ENCODE measurements at regions not wholly inside any gene's neighbourhood (a gene's known extent, or its start where the extent isn't known, plus 50 kb on each side); places are given as distances from the start of the nearest gene placed in this dataset.

- in situ Hi-C loops (cut with HindIII; ENCODE audit: low pct_ligation_motif_present, low sequenced_read_pairs) = no loop called here
- no peak for TF ChIP-seq CTCF (IDR thresholded peaks at IDR 0.05; ENCODE audit: low read depth, low read length, missing control alignments)
- Histone ChIP-seq H3K4me3 (ENCODE audit: low read depth, low read length) (no peak overlapping the region), H3K27ac (no peak overlapping the region), H3K36me3 (replicated peaks) (no peaks in the 10 kb centered on the region), H3K27me3 (replicated peaks) (no peaks in the 10 kb centered on the region)
- DNase-seq = no peak
Observed at GRCh38 chr1:29805896-29806160, 569.5 kb downstream of the PTPRU start.

GRCh38 chr1:29805122-29805895, 569.0 kb downstream of the PTPRU start:
- in situ Hi-C loops (cut with HindIII; ENCODE audit: low pct_ligation_motif_present, low sequenced_read_pairs) = no loop called here
- Histone ChIP-seq H3K36me3 (replicated peaks) (no peaks in the 10 kb centered on the region), H3K4me3 (ENCODE audit: low read depth, low read length) (no peak overlapping the region), H3K27me3 (replicated peaks) (no peaks in the 10 kb centered on the region), H3K27ac (no peak overlapping the region)
- TF ChIP-seq CTCF (IDR thresholded peaks at IDR 0.05; ENCODE audit: low read depth, low read length, missing control alignments) = no peak
- no peak for DNase-seq

DNA sequence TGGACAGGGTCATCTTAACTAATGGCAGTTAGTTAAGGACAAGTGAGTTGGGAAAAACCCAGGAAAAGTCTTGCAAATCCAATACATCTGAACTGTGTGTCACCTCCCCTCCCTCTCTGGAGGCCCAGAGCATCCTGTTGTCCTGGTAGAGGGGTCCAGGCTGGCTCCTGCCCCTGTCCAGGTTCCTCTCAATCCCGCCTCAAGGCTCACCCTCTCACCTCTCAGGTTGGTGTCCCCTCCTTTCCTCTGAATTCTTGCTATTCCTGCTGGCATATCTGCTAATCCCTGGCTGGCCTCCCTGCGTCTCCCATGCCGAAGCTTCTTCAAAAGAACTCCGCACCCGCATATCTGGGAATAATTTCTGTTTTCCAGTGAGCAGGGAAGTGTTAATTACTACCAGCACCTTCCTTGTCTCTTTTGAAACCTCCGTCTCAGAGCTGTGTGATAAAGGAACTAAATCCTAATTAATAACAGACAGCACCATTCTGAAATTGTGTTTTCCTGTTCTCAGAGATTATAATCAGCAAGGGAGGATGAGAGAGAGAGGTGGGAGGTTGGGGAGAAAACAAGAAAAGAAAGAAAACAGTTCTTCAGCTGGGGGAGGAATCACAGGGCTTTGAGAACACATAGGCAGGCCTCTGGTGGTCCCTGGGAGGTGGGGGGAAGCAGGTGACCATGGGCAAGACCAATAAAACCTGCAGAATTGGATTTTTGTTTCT, 568.0 kb downstream of the PTPRU start:
- DNase-seq = no peak
- Histone ChIP-seq H3K27ac (no peak overlapping the region), H3K27me3 (replicated peaks) (no peaks in the 10 kb centered on the region), H3K4me3 (ENCODE audit: low read depth, low read length) (no peak overlapping the region), H3K36me3 (replicated peaks) (no peaks in the 10 kb centered on the region)
- in situ Hi-C loops (cut with HindIII; ENCODE audit: low pct_ligation_motif_present, low sequenced_read_pairs) = no loop called here
- no peak for TF ChIP-seq CTCF (IDR thresholded peaks at IDR 0.05; ENCODE audit: low read depth, low read length, missing control alignments)

- no peak overlapping the region for H3K27ac ChIP-seq
- DNase-seq = no peak
- H3K4me3 ChIP-seq (ENCODE audit: low read depth, low read length) = no peak overlapping the region
- H3K36me3 ChIP-seq (replicated peaks) = no peaks in the 10 kb centered on the region
- in situ Hi-C loops (cut with HindIII; ENCODE audit: low pct_ligation_motif_present, low sequenced_read_pairs) = no loop called here
- no peak for TF ChIP-seq CTCF (IDR thresholded peaks at IDR 0.05; ENCODE audit: low read depth, low read length, missing control alignments)
- H3K27me3 ChIP-seq (replicated peaks) = no peaks in the 10 kb centered on the region
Observed at GRCh38 chr1:29803486-29803885, 567.2 kb downstream of the PTPRU start.

- H3K4me3 ChIP-seq (ENCODE audit: low read depth, low read length) = no peak overlapping the region
- in situ Hi-C loops (cut with HindIII; ENCODE audit: low pct_ligation_motif_present, low sequenced_read_pairs) = no loop called here
- TF ChIP-seq CTCF (IDR thresholded peaks at IDR 0.05; ENCODE audit: low read depth, low read length, missing control alignments) = no peak
- no peaks in the 10 kb centered on the region for H3K27me3 ChIP-seq (replicated peaks)
- DNase-seq = no peak
- no peaks in the 10 kb centered on the region for H3K36me3 ChIP-seq (replicated peaks)
- H3K27ac ChIP-seq = no peak overlapping the region
Observed at GRCh38 chr1:29802181-29803068, 566.1 kb downstream of the PTPRU start.
